SK-N-SH treated with all-trans-retinoic acid at 6 μM for 48 hours (cell line): ENCODE measurements at regions not wholly inside any gene's neighbourhood (a gene's known extent, or its start where the extent isn't known, plus 50 kb on each side); places are given as distances from the start of the nearest gene placed in this dataset.

Experiments used
- ATAC-seq: fragments of 200-7000 bp; cut with Tn5 transposase; 3 replicates; pipeline ENCODE4 v1.9.1; 2020; ENCODE audit warnings: mild to moderate bottlenecking, moderate library complexity
- ARNTL ChIP-seq: fragments of 450-650 bp; formaldehyde crosslinking; IDR thresholded peaks from 2 replicates; pipeline ENCODE4 v1.5.0; 2020; ENCODE audit warnings: low read depth, mild to moderate bottlenecking, moderate library complexity, borderline replicate concordance
- BACH2 ChIP-seq: fragments of 250-450 bp; sonication (Bioruptor Pico); IDR thresholded peaks from 2 replicates; pipeline ENCODE4 v1.9.0; 2021; ENCODE audit warnings: mild to moderate bottlenecking, borderline replicate concordance
- CREB5 ChIP-seq: fragments of 250-450 bp; sonication (Bioruptor Pico); IDR thresholded peaks from 2 replicates; pipeline ENCODE4 v1.5.1; 2020; ENCODE audit warnings: low read depth, mild to moderate bottlenecking, moderate library complexity
- CSDC2 ChIP-seq: fragments of 250-450 bp; sonication (Bioruptor Pico); IDR thresholded peaks from 2 replicates; pipeline ENCODE4 v1.5.0; 2020; ENCODE audit warnings: mild to moderate bottlenecking, moderate library complexity
- ESRRG ChIP-seq: fragments of 250-450 bp; sonication (Bioruptor Pico); IDR thresholded peaks from 2 replicates; pipeline ENCODE4 v1.6.1; 2021; ENCODE audit warnings: mild to moderate bottlenecking
- GLIS3 ChIP-seq: fragments of 250-450 bp; sonication (Bioruptor Pico); IDR thresholded peaks from 2 replicates; pipeline ENCODE4 v1.5.0; 2020; ENCODE audit warnings: mild to moderate bottlenecking, moderate library complexity
- ISL1 ChIP-seq: fragments of 250-450 bp; sonication (Bioruptor Pico); IDR thresholded peaks from 2 replicates; pipeline ENCODE4 v2.1.2; 2022; ENCODE audit warnings: mild to moderate bottlenecking, moderate library complexity
- PPARA ChIP-seq: fragments of 250-450 bp; sonication (Bioruptor Pico); IDR thresholded peaks from 2 replicates; pipeline ENCODE4 v1.5.0; 2020; ENCODE audit warnings: mild to moderate bottlenecking, borderline replicate concordance
- RARB ChIP-seq: fragments of 250-450 bp; sonication (Bioruptor Pico); IDR thresholded peaks from 2 replicates; pipeline ENCODE4 v1.8.0; 2021; ENCODE audit warnings: mild to moderate bottlenecking, moderate library complexity
- SNAI2 ChIP-seq: fragments of 250-450 bp; sonication (Bioruptor Pico); IDR thresholded peaks from 2 replicates; pipeline ENCODE4 v1.5.0; 2020; ENCODE audit warnings: mild to moderate bottlenecking, moderate library complexity
- TCF4 ChIP-seq: fragments of 250-450 bp; sonication (Bioruptor Pico); IDR thresholded peaks from 2 replicates; pipeline ENCODE4 v1.8.0; 2021; ENCODE audit warnings: mild to moderate bottlenecking, moderate library complexity, borderline replicate concordance
- TOX ChIP-seq: fragments of 250-450 bp; sonication (Bioruptor Pico); IDR thresholded peaks from 2 replicates; pipeline ENCODE4 v1.8.0; 2021; ENCODE audit warnings: mild to moderate bottlenecking, moderate library complexity, borderline replicate concordance
- TSHZ2 ChIP-seq: fragments of 250-450 bp; sonication (Bioruptor Pico); IDR thresholded peaks from 2 replicates; pipeline ENCODE4 v1.5.0; 2020; ENCODE audit warnings: mild to moderate bottlenecking, moderate library complexity
- ZC3H10 ChIP-seq: fragments of 250-450 bp; sonication (Bioruptor Pico); IDR thresholded peaks from 2 replicates; pipeline ENCODE4 v1.5.1; 2021; ENCODE audit warnings: mild to moderate bottlenecking, moderate library complexity
- ZFP30 ChIP-seq: fragments of 450-650 bp; formaldehyde crosslinking; IDR thresholded peaks from 2 replicates; pipeline ENCODE4 v1.5.0; 2022; ENCODE audit warnings: mild to moderate bottlenecking, moderate library complexity
- ZNF565 ChIP-seq: fragments of 450-650 bp; formaldehyde crosslinking; conservative IDR thresholded peaks from 2 replicates; pipeline ENCODE4 v1.5.0; 2020; ENCODE audit warnings: low read depth, mild to moderate bottlenecking, moderate library complexity
- ZNF70 ChIP-seq: fragments of 450-650 bp; formaldehyde crosslinking; IDR thresholded peaks from 2 replicates; pipeline ENCODE4 v1.5.0; 2020; ENCODE audit warnings: mild to moderate bottlenecking, moderate library complexity
- ZNF8 ChIP-seq: fragments of 450-650 bp; formaldehyde crosslinking; IDR thresholded peaks from 2 replicates; pipeline ENCODE4 v1.5.0; 2020; ENCODE audit warnings: mild to moderate bottlenecking, moderate library complexity
- TF ChIP-seq, protein P1 (sequence below): fragments of 250-450 bp; sonication (Bioruptor Pico); IDR thresholded peaks from 2 replicates; pipeline ENCODE4 v1.5.1; 2021; ENCODE audit warnings: mild to moderate bottlenecking, moderate library complexity
- TF ChIP-seq, protein P2 (sequence below): fragments of 250-450 bp; sonication (Bioruptor Pico); IDR thresholded peaks from 2 replicates; pipeline ENCODE4 v1.8.0; 2021; ENCODE audit warnings: low read depth, mild to moderate bottlenecking, moderate library complexity, borderline replicate concordance

DNA sequence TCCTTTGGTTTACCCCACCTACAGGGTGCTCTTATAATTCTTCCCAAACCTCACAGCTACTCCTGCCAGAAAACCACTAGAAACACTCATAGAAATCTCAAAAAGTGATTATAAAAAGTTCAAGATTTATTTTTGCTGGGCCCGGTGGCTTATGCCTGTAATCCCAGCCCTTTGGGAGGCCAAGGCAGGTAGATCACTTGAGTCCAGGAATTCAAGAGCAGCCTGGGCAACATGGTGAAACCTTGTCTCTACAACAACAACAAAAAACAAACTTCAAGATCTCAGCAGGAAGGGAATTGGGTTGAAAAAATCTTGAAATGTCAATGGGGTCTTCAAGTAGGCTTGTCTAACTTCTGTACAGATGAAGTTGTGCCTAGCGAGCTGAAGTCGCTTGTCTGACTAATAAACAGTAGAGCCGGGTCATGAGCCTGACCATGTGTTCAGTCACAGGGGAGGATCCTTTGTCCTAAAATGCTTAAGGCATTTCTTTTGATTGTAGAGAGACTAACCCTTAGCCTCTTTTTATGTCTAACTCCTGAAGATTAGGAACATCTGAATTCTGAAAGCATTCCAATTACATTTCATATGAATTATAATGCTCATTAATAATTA lies 124.6 kb downstream of the NOC3L start:
- ATAC-seq: no peak
- TF ChIP-seq ISL1 (CRISPR knock-in tag) (no peak), PPARA (no peak), TCF4 (CRISPR knock-in tag) (no peak), GLIS3 (CRISPR knock-in tag) (no peak), ARNTL (CRISPR knock-in tag) (no peak), SNAI2 (CRISPR knock-in tag) (no peak), ZNF8 (CRISPR knock-in tag) (no peak), TOX (CRISPR knock-in tag) (no peak), ZNF565 (no peak), ZFP30 (no peak), ESRRG (CRISPR knock-in tag) (no peak), CREB5 (CRISPR knock-in tag) (no peak), CSDC2 (CRISPR knock-in tag) (no peak), RARB (CRISPR knock-in tag) (no peak), TSHZ2 (CRISPR knock-in tag) (no peak)
- TF ChIP-seq, protein P1, sequence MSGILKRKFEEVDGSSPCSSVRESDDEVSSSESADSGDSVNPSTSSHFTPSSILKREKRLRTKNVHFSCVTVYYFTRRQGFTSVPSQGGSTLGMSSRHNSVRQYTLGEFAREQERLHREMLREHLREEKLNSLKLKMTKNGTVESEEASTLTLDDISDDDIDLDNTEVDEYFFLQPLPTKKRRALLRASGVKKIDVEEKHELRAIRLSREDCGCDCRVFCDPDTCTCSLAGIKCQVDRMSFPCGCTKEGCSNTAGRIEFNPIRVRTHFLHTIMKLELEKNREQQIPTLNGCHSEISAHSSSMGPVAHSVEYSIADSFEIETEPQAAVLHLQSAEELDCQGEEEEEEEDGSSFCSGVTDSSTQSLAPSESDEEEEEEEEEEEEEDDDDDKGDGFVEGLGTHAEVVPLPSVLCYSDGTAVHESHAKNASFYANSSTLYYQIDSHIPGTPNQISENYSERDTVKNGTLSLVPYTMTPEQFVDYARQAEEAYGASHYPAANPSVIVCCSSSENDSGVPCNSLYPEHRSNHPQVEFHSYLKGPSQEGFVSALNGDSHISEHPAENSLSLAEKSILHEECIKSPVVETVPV (CRISPR knock-in tag): no peak
- TF ChIP-seq, all 23 proteins: peak for 0

DNA sequence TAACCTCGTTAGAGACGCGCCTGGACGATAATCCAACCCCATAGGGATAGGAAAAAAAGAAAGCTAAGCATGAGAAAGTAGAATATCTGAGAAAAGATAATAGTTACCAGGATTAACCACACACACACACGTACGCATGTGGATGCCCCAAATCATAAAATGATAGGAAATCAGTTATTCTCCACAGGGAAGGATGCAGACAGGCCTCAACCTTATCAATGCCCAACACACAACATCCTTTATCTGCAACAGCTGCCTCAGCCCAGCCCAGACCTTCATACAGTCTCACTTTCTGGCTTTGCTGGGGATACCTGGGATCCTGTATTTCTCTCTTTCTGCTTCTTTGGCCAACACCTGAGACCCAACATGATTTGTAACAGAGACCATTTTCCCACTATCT lies 123.0 kb downstream of the NOC3L start:
- ATAC-seq: no peak
- TF ChIP-seq BACH2 (CRISPR knock-in tag) (no peak), TCF4 (CRISPR knock-in tag) (no peak), GLIS3 (CRISPR knock-in tag) (no peak), CSDC2 (CRISPR knock-in tag) (no peak), TOX (CRISPR knock-in tag) (no peak), CREB5 (CRISPR knock-in tag) (no peak), ZNF565 (no peak), ISL1 (CRISPR knock-in tag) (no peak), ZC3H10 (CRISPR knock-in tag) (no peak), ARNTL (CRISPR knock-in tag) (no peak), SNAI2 (CRISPR knock-in tag) (no peak), PPARA (no peak), ZNF70 (CRISPR knock-in tag) (no peak), TSHZ2 (CRISPR knock-in tag) (no peak)
- TF ChIP-seq, protein P1 (CRISPR knock-in tag): no peak
- TF ChIP-seq, protein P2, sequence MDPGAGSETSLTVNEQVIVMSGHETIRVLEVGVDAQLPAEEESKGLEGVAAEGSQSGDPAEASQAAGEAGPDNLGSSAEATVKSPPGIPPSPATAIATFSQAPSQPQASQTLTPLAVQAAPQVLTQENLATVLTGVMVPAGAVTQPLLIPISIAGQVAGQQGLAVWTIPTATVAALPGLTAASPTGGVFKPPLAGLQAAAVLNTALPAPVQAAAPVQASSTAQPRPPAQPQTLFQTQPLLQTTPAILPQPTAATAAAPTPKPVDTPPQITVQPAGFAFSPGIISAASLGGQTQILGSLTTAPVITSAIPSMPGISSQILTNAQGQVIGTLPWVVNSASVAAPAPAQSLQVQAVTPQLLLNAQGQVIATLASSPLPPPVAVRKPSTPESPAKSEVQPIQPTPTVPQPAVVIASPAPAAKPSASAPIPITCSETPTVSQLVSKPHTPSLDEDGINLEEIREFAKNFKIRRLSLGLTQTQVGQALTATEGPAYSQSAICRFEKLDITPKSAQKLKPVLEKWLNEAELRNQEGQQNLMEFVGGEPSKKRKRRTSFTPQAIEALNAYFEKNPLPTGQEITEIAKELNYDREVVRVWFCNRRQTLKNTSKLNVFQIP: no peak
